ENCODE measurements at regions not wholly inside any gene's neighbourhood (a gene's known extent, or its start where the extent isn't known, plus 50 kb on each side); places are given as distances from the start of the nearest gene placed in this dataset.
"Not testable (repeated sequence)": the region's sequence is repeated elsewhere in the genome, so short reads cannot be mapped to it uniquely, and the experiment has no call there.

DNA sequence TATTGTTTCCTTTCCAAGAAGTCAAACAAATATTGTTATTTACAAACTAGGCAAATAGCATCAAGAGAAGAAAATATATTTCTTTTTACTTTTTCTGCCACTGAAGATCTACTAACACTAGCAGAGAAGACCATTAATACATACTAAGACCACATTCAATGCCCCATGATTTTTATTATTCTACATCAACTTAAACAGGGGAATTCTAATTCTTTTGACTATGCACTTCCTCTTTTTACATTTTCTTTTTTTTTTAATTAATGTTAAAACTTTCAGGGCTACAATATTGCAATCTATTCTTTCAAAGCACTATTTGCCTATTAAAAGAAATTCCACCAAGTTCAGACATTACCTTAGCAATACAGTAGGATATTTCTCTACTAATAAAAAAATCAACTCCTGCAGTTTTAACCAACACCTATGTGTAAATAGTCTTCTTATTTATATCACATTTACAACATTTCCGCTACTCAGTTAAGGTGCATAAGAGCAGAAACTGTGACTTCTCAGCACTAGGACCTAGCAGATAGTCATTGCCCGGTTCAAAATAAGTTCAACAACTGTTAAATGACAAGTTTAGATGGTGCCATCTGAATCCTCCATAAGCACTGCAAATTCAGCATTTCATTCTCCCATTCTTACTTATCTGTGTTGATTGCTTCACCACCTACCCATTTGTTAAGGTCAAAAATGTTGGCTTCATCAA lies 513.5 kb downstream of the TTLL7 start:
- H3K27me3 ChIP-seq (replicated peaks; ENCODE audit: insufficient read depth, low read depth, low read length, poor library complexity); H3K27ac ChIP-seq (ENCODE audit: low read depth, low read length, poor library complexity, severe bottlenecking); H3K9me3 ChIP-seq (ENCODE audit: low read depth, low read length, poor library complexity, severe bottlenecking); CTCF ChIA-PET; POLR2A ChIA-PET (ENCODE audit: low non-redundant PET); DNase-seq (ENCODE audit: low spot score); H3K4me1 ChIP-seq (ENCODE audit: insufficient read depth, low read length, poor library complexity, severe bottlenecking); BruUV-seq (replicated peaks); intact Hi-C loops (cut with micrococcal nuclease; ENCODE audit: unreplicated experiment); H3K4me3 ChIP-seq (ENCODE audit: low read depth, low read length, poor library complexity, severe bottlenecking); H3K36me3 ChIP-seq (ENCODE audit: insufficient read depth, low read length, poor library complexity, severe bottlenecking): not testable (repeated sequence)

DNA sequence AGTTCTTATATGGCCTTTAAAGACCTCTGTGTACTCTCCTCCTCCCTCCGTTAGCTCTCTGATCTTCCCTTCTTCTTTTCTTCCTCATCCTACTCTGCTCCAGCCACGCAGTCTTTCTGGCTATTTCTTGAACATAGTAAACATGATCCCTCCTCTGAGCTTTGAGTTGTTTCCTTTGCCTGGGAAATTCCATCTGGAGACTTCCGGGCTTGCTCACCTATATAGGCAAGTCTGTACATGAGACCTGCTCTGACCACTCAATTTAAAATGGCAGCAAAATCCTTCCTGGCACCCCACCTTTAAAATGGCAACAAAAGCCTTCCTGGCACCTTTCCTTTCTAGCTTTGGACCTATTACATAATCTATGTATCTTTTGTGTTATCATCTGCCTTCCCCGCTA lies 517.6 kb downstream of the TTLL7 start:
- intact Hi-C loops (cut with micrococcal nuclease; ENCODE audit: unreplicated experiment); POLR2A ChIA-PET (ENCODE audit: low non-redundant PET); H3K4me3 ChIP-seq (ENCODE audit: low read depth, low read length, poor library complexity, severe bottlenecking): not testable (repeated sequence)

DNA sequence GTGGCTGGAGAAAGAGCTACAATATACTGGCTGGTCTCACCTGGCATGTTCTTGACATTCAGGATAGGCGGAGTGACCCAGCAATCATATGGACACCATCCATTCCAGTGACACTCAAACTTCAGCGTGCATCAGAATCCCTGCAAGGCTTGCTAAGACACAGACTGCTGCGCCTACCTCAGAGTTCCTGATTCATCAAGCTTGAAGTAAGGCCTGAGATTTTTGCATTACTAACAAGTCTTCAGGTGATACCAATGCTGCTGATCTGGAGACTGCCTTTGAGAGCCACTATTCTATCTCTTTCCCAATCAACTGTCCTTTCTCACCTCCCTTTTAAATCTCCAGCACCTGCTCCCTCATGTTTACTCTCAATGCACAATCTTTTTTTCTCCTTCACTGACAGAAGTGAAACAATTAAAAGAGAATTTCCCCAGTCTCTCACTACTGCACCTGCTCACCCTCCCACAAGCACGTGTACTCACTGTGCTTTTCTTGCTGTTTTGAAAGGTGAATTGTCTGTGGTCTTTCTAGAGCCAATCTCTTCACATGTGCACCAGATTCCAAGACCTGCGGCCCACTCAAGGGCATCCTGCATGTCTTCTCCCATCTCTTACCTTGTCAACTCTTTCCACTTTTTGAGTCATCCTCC lies 519.2 kb downstream of the TTLL7 start:
- intact Hi-C loops (cut with micrococcal nuclease; ENCODE audit: unreplicated experiment); BruUV-seq (replicated peaks); H3K4me1 ChIP-seq (ENCODE audit: insufficient read depth, low read length, poor library complexity, severe bottlenecking); POLR2A ChIA-PET (ENCODE audit: low non-redundant PET); H3K27me3 ChIP-seq (replicated peaks; ENCODE audit: insufficient read depth, low read depth, low read length, poor library complexity); H3K27ac ChIP-seq (ENCODE audit: low read depth, low read length, poor library complexity, severe bottlenecking); DNase-seq (ENCODE audit: low spot score); H3K36me3 ChIP-seq (ENCODE audit: insufficient read depth, low read length, poor library complexity, severe bottlenecking); H3K9me3 ChIP-seq (ENCODE audit: low read depth, low read length, poor library complexity, severe bottlenecking); H3K4me3 ChIP-seq (ENCODE audit: low read depth, low read length, poor library complexity, severe bottlenecking); CTCF ChIA-PET: not testable (repeated sequence)

More for the DNA sequence above, 517.6 kb downstream of the TTLL7 start:
- BruUV-seq (replicated peaks); H3K27me3 ChIP-seq (replicated peaks; ENCODE audit: insufficient read depth, low read depth, low read length, poor library complexity); H3K9me3 ChIP-seq (ENCODE audit: low read depth, low read length, poor library complexity, severe bottlenecking); H3K27ac ChIP-seq (ENCODE audit: low read depth, low read length, poor library complexity, severe bottlenecking); CTCF ChIA-PET; H3K4me1 ChIP-seq (ENCODE audit: insufficient read depth, low read length, poor library complexity, severe bottlenecking); DNase-seq (ENCODE audit: low spot score); H3K36me3 ChIP-seq (ENCODE audit: insufficient read depth, low read length, poor library complexity, severe bottlenecking): not testable (repeated sequence)

DNA sequence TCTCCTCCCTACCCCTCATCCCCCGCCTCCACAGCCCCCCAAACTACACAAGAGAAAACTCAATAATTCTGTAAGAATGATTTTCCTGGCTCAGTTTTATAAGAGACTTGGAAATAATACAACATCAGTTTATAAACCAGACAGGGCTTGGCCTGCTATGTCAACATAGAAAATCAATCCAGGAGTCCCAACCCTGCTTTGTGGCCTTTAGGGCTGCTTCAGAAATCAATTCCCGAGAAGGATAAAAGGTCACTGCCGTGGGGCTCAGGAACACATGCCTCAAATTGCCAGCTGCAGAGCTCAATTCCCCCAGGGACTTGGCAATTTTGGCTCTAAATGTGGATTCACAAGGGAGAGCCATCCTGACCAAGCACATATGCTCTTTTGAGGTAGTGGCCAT lies 520.8 kb downstream of the TTLL7 start:
- DNase-seq (ENCODE audit: low spot score); POLR2A ChIA-PET (ENCODE audit: low non-redundant PET); H3K27me3 ChIP-seq (replicated peaks; ENCODE audit: insufficient read depth, low read depth, low read length, poor library complexity); H3K36me3 ChIP-seq (ENCODE audit: insufficient read depth, low read length, poor library complexity, severe bottlenecking); intact Hi-C loops (cut with micrococcal nuclease; ENCODE audit: unreplicated experiment); H3K4me1 ChIP-seq (ENCODE audit: insufficient read depth, low read length, poor library complexity, severe bottlenecking); H3K9me3 ChIP-seq (ENCODE audit: low read depth, low read length, poor library complexity, severe bottlenecking); H3K27ac ChIP-seq (ENCODE audit: low read depth, low read length, poor library complexity, severe bottlenecking); BruUV-seq (replicated peaks); H3K4me3 ChIP-seq (ENCODE audit: low read depth, low read length, poor library complexity, severe bottlenecking); CTCF ChIA-PET: not testable (repeated sequence)

DNA sequence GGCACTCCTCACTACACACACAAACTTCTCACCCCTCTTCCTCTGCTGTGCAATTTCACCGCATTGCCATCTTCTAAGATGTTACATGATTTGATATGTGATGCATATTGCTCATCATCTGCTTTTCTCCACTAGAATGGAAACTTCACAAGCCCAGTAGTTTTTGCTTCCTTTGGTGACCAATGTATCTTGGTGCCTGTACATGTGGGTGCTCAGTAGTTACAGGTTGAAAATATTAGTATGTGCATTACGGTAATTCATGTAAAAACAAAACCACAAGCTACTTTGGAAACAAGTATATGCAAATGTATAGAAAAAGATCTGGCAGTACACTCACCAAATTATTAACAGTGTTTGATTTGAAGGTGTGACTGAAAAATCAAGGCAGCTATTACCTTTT lies 522.4 kb downstream of the TTLL7 start:
- H3K27ac ChIP-seq (ENCODE audit: low read depth, low read length, poor library complexity, severe bottlenecking); H3K4me1 ChIP-seq (ENCODE audit: insufficient read depth, low read length, poor library complexity, severe bottlenecking); BruUV-seq (replicated peaks); H3K9me3 ChIP-seq (ENCODE audit: low read depth, low read length, poor library complexity, severe bottlenecking); CTCF ChIA-PET; POLR2A ChIA-PET (ENCODE audit: low non-redundant PET); H3K4me3 ChIP-seq (ENCODE audit: low read depth, low read length, poor library complexity, severe bottlenecking); H3K36me3 ChIP-seq (ENCODE audit: insufficient read depth, low read length, poor library complexity, severe bottlenecking); H3K27me3 ChIP-seq (replicated peaks; ENCODE audit: insufficient read depth, low read depth, low read length, poor library complexity); intact Hi-C loops (cut with micrococcal nuclease; ENCODE audit: unreplicated experiment); DNase-seq (ENCODE audit: low spot score): not testable (repeated sequence)

DNA sequence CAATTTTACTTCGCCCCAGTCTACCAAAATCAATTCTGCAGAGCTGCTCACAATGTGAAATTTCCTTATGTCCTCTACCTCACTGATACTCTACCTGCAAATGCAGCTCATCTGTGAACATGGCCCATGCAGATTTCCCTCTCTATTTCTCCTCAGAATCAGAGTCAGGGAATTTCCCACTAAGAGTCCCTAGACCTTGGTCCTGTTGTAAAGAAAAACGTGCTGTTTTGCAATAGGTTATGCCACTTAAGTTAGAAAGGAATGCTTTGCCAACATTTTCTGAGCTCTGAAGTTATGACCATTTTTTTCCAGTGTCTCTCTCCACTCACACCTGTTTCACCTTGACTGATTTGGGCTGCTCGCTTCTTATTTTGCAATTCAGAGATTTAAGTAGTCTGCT lies 524.0 kb downstream of the TTLL7 start:
- H3K4me1 ChIP-seq (ENCODE audit: insufficient read depth, low read length, poor library complexity, severe bottlenecking); H3K27me3 ChIP-seq (replicated peaks; ENCODE audit: insufficient read depth, low read depth, low read length, poor library complexity); H3K36me3 ChIP-seq (ENCODE audit: insufficient read depth, low read length, poor library complexity, severe bottlenecking); H3K9me3 ChIP-seq (ENCODE audit: low read depth, low read length, poor library complexity, severe bottlenecking); H3K4me3 ChIP-seq (ENCODE audit: low read depth, low read length, poor library complexity, severe bottlenecking); POLR2A ChIA-PET (ENCODE audit: low non-redundant PET); intact Hi-C loops (cut with micrococcal nuclease; ENCODE audit: unreplicated experiment); CTCF ChIA-PET; DNase-seq (ENCODE audit: low spot score); H3K27ac ChIP-seq (ENCODE audit: low read depth, low read length, poor library complexity, severe bottlenecking); BruUV-seq (replicated peaks): not testable (repeated sequence)

DNA sequence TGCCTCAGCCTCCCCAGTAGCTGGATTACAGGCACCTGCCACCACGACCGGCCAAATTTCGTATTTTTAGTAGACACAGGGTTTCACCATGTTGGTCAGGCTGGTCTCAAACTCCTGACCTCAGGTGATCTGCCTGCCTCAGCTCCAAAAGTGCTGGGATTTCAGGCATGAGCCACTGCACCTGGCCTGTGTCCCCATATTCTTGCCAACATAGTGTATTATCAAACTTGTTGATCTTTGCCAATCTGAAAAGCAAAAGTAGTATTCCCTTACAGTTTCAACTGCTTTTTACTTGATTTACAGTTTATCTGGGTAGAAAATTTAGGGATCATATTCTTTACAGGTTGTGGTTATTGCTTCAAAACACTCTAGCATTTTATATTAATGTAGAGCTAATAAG lies 524.9 kb downstream of the TTLL7 start:
- intact Hi-C loops (cut with micrococcal nuclease; ENCODE audit: unreplicated experiment); H3K27ac ChIP-seq (ENCODE audit: low read depth, low read length, poor library complexity, severe bottlenecking); POLR2A ChIA-PET (ENCODE audit: low non-redundant PET); CTCF ChIA-PET; H3K4me1 ChIP-seq (ENCODE audit: insufficient read depth, low read length, poor library complexity, severe bottlenecking); H3K4me3 ChIP-seq (ENCODE audit: low read depth, low read length, poor library complexity, severe bottlenecking); BruUV-seq (replicated peaks); H3K36me3 ChIP-seq (ENCODE audit: insufficient read depth, low read length, poor library complexity, severe bottlenecking); H3K9me3 ChIP-seq (ENCODE audit: low read depth, low read length, poor library complexity, severe bottlenecking); H3K27me3 ChIP-seq (replicated peaks; ENCODE audit: insufficient read depth, low read depth, low read length, poor library complexity); DNase-seq (ENCODE audit: low spot score): not testable (repeated sequence)

DNA sequence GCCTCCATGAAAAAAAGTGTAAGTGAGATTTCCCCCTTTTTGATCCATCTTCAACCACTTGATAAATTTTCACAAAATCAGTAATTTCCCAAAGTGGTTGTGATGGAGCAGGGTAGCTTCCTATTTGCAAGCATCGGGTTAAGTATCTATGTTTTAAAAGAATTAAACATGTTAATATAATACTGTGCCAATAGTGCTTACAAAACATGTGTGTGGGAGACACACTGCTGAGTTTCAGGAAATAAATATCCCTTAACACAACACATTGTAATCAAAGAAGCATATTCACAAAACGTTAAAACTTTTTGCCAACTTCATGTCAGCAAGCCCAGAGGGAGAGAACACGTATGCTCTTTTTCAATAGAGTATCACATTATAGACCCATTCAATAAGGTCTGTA lies 526.9 kb downstream of the TTLL7 start:
- intact Hi-C loops (cut with micrococcal nuclease; ENCODE audit: unreplicated experiment); H3K27ac ChIP-seq (ENCODE audit: low read depth, low read length, poor library complexity, severe bottlenecking); BruUV-seq (replicated peaks); H3K36me3 ChIP-seq (ENCODE audit: insufficient read depth, low read length, poor library complexity, severe bottlenecking); CTCF ChIA-PET; H3K9me3 ChIP-seq (ENCODE audit: low read depth, low read length, poor library complexity, severe bottlenecking); H3K4me1 ChIP-seq (ENCODE audit: insufficient read depth, low read length, poor library complexity, severe bottlenecking); DNase-seq (ENCODE audit: low spot score); H3K4me3 ChIP-seq (ENCODE audit: low read depth, low read length, poor library complexity, severe bottlenecking); H3K27me3 ChIP-seq (replicated peaks; ENCODE audit: insufficient read depth, low read depth, low read length, poor library complexity); POLR2A ChIA-PET (ENCODE audit: low non-redundant PET): not testable (repeated sequence)

Measured in A673 (cell line).